ENCODE measurements at regions not wholly inside any gene's neighbourhood (a gene's known extent, or its start where the extent isn't known, plus 50 kb on each side); places are given as distances from the start of the nearest gene placed in this dataset.

DNA sequence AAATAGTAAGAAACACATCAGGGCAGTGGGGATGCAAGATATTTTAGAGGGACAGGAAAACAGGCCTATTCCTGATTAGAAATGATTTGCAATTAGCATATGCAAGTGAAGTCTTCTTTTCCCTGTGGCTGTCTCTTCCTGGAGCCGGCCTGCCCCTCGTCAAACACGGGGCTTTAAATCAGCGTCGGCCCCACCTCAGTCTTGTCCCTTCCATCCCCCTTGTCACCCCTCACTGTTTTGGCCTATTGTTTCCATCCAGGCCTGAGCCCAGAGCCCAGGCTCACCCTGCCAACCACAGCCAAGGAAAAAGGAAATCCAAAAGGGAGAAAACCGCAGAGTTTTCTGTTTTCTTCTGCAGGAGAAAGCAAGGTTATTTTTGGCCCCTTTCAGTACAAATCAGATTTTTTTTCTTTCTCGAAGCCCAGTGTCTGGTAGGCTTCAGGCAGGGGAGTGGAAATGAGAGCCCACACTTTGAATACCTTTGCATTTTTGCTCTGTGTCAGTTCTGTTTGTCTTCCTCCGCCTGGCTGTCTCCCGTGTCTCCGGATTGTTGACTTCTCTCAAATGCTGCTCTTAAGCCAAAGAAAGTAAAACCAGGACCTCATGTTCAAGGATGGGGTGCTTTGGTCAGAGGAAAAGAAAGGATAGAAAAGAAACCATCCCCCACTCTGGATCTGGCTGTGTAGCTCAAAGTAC is 399.9 kb upstream of the CDH11 start:
- DNase-seq = no peak

DNA sequence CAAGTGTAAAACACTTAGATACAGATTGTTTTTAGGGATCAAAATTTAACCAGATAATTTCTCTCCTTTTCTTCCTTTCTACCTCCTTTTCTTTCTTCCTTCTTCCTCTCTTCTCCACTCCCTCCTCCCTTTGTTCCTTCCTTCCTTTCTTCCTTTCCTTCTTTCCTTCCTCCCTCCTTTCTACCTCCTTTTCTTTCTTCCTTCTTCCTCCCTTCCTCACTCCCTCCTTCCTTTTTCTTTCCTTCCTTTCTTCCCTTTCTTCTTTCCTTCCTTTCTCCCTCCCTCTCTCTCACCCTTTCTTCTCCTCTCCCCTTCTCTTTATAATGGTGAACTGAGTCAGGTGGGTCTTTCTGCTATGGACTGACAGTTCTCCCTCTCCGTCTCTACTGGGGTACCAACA is 397.5 kb upstream of the CDH11 start:
- no peak for DNase-seq

DNA sequence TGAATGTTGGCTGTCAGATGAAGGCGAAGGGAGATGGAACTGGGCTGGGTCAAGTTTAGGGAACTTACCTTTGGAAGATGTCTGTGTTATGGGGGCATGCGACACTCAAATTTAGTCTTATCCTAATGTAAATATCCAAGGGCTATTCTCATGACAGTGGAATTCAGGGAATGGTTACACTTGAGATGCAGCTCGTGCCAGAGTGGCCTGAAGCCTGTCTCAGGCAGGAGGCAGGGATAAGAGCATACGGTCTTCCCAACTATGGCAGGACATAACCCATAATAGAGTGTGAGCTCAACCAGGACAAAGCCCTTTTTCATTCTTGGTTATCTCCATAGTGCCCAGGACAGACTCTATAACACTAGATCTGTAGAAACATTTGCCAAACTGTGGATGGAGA is 393.3 kb upstream of the CDH11 start:
- DNase-seq = no peak

DNA sequence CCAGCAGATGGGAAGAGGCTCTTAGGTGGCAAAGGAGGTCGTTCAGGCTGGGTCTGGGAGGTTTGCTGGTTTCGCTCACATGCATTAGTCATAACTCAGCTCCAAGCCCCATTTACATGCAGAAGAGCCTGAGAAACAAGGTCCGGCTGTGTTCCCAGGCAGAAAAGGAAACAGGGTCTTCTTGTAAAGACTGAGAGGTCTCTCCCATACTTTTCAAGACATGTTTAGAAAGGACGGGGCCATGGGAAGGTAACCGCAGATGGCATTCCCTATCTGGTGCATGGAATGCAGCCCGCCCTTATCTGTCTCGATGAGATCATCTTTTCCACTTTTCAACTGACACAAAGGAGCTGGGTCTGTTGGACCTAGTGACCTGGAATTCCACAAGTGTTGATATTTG is 389.0 kb upstream of the CDH11 start:
- DNase-seq = no peak

DNA sequence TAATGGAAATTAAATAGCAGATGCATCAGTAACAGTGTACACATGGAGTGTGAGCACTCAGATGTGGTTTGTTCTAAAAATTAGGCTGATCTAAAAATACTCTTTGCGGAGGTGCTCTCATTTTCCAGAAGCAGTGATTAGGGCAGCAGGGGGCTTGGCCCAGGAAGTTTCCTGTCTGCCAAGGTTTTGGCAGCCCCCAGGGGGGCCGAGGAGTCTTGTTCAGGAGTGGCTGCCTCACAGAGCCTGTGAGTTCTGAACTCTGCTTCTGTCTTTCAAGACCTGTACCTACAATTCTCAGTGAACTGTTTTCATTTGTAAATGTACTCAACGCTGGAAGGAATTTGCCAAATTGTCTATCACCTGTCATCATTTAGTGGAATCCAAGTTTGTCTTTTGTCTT is 388.4 kb upstream of the CDH11 start:
- DNase-seq = no peak

DNA sequence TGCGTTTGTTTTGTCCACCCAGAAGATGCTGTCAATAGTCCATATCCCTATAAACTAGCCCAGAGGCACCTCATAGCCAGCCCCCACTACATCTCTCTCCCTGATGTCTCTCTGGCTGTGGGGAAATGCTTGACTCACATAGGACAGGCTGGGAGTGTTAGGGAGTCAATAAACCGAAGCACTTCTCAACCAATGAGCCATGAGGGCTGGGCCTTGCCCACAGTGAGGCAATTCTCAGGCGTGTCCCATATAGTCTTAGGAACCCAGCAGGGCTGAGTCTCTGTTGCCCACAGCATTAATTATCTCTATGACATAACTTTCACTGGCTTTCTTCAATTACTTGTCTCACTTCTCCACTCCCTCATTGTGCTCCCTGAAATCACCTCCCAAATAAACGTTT is 387.3 kb upstream of the CDH11 start:
- DNase-seq = no peak

DNA sequence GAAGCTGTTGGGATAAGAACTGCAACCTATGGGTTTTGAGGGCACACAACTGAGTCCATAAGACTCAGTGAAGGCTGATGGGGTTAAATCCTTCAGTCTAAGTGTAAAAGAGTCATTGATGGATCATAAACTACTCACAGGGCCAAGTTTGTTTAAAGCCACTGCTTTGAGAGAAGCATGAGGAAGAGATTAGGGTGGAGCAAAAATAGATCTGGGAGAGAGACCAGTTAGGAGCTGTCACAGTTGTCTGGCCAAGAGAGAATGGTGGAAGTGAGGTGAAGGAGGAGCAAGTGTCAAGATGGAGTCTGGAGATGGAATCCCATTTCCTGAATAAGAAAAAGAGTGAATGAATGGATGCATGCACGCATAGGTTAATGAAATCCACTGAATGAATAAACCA is 379.1 kb upstream of the CDH11 start:
- DNase-seq = no peak

DNA sequence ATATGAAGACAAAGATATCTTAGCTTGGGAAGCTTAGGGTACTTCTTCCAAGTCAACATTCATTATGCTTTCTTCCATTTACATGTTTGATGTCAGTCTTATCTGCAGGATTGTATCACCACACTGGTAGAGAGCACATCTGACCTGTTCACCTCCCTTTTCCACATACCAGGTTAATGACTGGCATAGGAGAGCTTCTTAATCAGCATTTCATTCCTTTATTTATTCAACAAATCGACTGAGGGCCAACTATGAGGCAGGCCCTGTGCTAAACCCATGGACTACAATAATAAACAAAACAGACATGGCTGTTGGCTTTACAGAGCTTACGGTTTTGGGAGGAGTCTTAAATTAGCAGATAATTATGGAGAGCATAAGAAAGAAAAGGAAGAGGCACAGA is 378.1 kb upstream of the CDH11 start:
- DNase-seq = no peak

DNA sequence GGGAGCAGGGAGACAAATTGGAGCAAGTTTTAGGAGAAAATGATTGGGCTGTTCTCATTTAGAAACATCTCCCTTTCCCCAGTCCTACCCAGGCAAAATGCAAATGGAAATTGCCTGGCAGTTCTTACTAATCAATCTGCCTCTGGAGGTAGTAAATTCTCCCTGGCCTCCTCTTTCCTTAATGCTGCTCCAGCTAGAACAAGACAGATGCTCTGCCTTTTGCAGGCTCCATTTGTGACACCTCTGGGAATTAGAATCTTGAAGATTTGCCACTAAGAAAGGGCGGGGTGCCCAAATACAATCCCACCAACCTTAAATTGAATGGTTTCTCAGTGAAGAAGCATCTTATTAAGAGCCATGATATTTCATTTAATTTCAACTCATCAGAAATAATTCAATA is 377.7 kb upstream of the CDH11 start:
- DNase-seq = no peak

DNA sequence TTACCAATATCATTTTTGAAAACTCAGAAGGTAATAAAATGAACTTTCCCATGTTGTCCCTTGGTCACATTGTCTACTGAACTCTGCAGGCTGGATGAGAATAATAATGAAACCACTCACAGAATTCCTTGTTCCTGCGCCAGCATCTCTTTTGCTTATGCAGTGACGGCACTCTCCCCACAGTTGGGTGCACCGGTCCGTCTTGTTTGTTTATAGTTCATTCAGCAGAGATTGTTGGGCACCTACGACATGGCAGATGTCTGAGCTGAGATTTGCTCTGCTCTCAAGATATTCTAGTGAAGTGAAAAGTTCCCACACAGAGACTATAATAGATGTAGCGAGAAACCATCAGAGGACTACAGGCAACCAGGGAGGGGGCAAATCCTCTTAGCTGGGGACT is 375.7 kb upstream of the CDH11 start:
- DNase-seq = no peak

DNA sequence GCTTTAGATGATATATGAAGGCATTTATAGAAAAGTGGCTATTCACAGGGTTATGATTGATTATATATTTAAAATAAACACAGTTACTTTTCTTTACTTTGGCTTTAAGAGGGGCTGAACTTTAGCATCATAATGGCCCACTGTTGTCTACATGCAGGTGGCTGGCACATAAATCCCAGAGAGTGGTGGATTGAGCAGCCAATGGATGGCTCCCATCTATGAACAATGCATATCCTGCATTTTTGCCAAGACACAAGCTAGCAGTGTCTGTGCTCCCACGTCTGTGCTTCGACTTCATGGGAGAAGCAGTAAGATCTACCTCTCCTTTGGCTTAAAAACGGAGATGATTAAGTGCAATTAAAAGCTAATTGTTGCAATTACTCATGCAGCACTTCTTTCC is 373.2 kb upstream of the CDH11 start:
- no peak for DNase-seq

DNA sequence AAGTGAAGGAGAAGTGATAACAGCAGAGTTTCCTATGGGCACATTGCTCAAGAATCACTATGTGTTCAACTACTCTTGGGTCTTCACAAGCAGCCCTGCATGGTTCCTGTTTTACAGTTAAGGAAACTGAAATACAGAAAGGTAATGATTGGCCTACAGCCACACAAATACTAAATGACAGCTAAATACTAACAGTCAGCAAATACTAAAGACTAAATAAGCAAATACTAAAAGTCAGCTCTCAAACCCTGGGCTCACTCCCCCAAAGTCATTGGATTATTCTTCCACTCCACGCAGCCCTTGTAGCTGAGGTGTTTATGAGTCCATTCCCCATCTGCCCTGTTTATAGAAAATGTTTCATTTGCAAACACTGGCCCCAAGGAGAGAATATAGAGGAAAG is 372.7 kb upstream of the CDH11 start:
- DNase-seq = no peak

DNA sequence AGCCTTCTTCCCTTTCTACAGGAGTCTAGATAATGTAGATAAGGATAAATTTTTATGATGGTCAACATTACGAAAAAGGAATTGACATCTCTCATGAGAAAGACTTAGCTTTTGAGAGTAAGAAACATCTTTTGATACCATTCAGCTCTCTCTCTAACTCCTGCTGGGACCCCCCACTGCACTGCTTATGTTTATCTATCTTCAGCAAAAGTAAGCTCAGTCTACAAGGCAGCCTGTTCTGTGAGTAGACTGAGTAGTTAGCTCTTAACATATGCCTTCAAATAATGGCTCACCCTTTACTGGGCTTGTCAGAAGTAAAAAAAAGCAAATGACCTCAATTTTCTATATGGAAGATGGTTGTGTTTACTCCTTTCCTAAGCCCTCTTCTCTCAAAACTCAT is 372.2 kb upstream of the CDH11 start:
- DNase-seq = no peak

DNA sequence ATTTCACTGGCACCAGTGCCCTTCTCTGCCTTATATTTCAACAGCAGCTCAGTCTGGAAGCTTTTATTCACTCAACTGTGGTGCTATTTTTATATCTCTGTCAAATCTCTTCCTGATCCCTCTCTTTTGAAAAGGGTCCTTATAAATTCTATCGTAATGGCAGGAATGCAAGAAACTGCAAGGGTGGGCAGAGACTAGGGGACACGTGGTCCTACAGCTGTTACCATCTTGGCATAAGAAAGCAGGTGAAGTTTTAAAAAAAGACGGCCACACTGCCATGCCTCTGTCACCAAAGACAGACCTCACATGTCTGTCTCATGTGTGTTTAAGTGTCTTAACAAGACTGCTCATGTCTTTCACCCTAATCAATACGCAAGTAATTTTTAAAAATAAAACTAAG is 368.4 kb upstream of the CDH11 start:
- DNase-seq = no peak

DNA sequence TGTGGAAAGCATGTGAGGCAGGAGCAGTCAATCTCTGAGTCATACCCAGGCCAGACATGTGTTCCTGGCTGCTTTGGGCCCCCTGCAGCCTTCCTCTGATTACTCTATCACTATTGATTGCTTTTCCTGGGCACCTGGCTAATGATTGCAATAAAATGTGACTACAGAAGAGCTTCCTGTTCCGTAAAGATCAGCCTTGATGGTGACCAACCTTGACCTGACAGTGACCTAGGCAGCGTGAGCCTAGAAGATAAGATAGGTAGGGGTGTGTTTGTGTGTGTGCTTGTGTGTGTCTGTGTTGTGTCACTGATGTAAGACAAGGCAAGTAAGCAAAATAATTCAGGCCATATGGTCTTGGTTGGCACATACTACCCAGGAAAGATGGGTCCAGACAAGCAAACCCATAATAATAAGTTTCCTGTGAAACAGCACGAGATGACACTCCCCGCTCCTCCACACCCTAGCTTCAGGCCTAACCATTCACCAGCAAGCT is 367.7 kb upstream of the CDH11 start:
- no peak for DNase-seq

DNA sequence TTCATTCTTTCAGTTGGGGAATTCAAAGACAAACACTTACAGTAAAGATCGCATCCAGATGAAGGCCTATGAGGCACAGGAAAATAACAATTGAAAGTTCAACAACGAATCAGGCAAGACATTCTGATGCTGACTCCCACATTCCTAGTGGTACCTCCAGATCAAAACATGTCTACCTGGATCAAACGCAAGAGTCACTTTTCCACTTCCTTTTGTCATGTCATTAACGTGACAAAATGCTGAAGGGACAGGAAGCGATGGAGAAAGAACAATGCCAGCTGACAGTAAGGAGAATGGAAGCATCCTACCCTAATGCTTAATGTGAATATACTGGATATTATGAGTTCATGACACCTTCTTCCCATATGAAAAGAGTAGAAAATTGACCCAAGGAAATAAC is 365.4 kb upstream of the CDH11 start:
- no peak for DNase-seq

DNA sequence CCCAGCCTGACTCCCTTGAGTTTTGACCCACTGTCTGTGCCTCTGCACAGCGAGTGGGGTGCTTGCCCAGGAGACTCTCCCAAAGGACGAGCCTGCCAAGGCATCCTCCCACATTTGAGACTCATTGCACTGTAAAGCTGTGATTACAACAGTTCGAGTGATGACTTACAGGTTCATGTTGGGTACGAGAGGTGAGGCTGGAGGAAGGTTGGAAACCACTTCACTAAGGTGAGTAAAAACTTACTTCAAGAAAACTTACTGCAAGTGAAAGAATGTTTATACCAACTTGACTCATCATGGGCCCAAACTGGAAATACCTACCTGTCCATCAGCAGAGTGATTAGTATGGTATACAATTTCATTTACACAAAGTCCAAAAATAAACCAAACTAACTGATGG is 360.1 kb upstream of the CDH11 start:
- DNase-seq = no peak

DNA sequence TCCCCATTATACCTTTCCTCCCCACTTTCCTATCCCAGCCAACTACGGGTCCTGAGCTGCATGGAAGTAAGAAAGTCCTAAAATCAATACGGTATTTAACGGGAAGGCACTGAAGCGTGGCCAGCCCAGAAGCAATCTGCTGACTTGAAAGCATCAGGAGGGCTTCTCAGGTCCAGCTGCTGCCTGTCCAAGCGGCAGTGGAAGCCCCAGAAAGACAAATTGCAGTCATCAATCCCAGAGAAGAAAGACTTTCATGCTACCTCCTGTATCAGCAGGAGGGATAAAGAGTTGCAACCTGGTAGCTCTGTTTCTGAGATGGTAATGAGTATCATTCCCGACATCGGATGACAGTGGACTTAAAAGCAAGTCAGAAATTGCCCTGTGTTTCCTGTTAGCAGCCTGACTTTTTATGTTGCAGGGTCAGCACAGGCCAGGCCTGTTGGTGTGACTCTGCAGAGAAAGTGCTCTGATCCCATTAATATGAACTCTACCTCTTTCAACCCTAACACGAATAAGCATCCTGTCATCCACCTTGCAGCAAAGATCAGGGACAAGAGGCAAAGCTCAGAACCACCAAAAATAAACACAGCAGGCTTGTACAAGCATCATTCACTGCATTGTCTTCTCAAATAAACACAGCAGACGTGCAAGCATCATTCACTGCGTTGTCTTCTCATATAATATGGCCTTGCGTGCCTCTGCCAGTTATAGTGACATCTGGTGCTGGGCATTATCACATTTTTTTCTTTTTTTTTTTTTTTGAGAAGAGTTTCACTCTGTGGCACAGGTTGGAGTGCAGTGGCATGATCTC is 358.6 kb upstream of the CDH11 start:
- no peak for DNase-seq

DNA sequence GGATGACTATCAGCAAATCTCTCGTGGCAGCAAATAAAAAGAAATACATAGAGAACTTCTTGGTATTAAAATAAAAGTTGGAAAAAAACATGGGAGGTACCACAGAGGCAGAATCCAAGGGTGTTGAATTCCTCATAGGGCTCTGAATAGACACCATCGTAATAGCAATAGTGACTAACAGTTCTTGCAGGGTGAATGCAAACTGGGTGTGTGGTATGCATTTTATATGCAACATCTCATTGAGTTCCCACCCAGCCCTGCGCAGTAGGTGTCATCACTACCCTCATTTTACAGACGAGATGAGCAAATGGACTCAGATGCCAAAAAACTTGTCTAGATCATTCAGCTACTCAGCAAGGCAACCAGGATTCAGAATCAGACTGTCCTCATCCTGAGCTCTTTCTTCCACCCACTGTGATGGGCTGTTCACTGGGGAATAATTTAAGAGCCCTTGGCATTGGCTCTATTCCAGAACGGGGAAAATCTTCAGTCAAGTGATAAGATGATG is 354.6 kb upstream of the CDH11 start:
- no peak for DNase-seq

DNA sequence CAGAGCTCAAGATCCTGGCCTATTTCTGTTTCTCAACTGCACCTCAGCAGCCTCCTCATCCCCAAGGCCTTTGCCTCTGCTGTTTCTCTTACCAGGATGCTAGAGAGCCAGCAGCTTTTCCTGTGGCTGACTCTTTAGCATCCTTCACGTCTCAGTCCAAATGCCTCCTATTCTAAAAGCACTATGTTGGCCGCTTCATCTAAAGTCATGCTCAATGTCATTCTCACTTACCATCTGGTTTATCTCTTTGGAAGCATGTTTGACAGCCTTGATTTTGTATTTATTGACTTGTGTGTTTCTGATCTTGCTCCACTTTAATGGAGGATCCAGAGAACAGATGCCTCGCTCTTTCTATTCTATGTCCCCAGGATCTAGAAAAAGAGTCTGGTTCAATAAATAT is 351.8 kb upstream of the CDH11 start:
- DNase-seq = no peak

DNA sequence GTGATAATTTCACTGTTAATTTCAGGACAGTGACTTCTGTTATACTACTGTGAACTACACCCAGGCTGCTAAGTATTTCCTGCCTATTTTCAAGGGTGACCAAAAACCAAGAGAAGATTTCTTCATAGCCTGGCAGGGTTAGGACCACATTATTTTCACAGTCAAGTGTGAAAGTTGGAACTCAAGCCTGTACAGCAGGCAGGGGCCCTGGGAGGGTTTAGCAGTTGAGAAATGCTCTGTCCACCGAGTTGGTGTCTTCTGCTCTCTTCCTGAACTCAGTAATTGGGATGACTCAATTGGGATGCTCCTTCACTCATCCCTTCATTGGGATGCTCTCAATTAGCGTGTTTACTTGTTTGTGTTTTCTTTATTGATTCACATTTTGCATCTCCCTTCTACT is 347.3 kb upstream of the CDH11 start:
- no peak for DNase-seq

DNA sequence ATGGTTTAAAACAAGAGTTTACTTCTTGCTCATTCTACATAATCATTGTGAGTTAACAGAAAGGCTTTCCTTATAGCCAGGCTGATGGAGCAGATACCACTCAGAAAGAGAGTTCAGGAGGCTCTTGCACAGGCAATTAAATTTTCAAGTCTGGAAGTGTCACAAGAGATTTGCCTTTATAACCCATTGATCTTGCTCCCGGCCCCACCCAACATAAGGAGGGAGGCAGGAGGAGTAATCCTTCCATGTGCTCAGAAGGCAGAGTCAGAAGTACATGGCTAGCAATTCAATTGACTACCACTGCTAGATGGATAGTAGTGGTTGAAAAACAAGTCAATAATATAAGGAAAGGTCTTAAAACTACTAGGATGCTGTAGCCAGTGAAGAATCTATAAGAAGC is 346.3 kb upstream of the CDH11 start:
- no peak for DNase-seq

DNA sequence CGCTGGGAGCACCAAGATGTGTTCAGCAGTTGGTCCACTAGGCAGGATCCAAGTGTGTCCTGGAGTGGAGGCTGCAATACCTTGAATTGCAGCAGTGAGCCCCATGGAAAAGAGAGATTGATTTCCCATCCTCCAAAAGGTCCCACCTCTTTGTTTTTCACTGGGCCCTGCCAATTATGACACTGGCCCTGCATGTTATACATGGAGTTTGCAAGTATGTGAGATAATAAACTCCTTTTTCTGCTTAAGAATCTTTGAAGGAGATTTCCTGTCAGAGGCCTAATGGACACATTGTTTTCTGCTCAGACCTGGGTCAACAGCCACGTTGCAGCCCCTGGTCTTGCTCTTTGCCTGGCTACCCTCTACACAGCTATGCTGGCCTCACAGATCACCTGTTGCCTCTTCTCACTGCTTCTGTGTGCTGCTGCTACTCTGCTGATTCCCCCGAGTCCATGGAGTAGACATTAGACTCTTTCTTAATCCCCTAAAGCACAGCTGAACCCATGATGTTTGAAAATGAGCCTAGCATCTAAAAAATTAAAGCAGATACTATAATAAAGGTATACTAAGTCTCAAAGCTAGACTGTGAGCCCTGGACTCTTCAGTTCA is 341.9 kb upstream of the CDH11 start:
- no peak for DNase-seq

DNA sequence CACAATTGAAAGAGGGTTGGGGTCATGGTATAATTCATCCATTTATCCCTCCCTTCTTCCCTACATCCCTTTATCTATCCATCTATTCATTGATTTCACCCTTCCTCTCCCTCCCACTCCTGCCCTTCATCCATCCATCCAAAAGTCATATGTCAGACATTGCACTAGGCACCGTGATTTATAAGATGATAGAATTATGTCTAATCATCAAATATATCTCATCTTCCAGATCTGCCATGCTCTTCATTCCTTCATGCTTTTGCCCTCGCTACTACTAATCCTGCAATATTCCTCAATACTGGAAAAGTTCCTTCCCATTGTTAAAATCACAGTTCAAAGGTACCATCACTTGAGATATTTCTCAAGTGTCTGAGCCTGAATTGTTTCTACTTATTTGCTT is 335.2 kb upstream of the CDH11 start:
- DNase-seq = no peak

Measured in SIG-M5 (cell line).